GM12878 (cell line): ENCODE measurements at regions not wholly inside any gene's neighbourhood (a gene's known extent, or its start where the extent isn't known, plus 50 kb on each side); places are given as distances from the start of the nearest gene placed in this dataset.

Experiments used
- ATAC-seq: fragments of 200-7000 bp; cut with Tn5 transposase; 3 replicates; pipeline ENCODE4 v1.9.1; 2020; ENCODE audit warnings: mild to moderate bottlenecking, moderate library complexity
- BruUV-seq: library from RNA; stranded (reverse); fragments of 400-500 nt; replicated peaks from 2 replicates; lab custom pipeline; 2021; lab: Mats Ljungman, UMichigan
- CTCF ChIA-PET: fragments of 300-600 bp; sonication (Branson Sonifier 250); formaldehyde crosslinking; extraction: SDS; loops from one replicate; lab custom pipeline; 2021; ENCODE audit warnings: inconsistent platforms; lab: Yijun Ruan, JAX
- POLR2A ChIA-PET: fragments of 350-600 bp; formaldehyde crosslinking; extraction: SDS; loops from one replicate; lab custom pipeline; 2021; ENCODE audit warnings: inconsistent platforms; lab: Charles Lee
- RAD21 ChIA-PET: fragments of 300-600 bp; sonication (Branson Sonifier 250); formaldehyde crosslinking; loops from one replicate; lab custom pipeline; 2023; ENCODE audit warnings: antibody characterized with exemption; ENCODE audit not compliant: unreplicated experiment; lab: Charles Lee
- SMC1A ChIA-PET: fragments of 300-600 bp; sonication (Branson Sonifier 250); formaldehyde crosslinking; loops from one replicate; lab custom pipeline; 2023; ENCODE audit not compliant: unreplicated experiment, uncharacterized antibody; lab: Charles Lee
- DNase-seq: peaks from one replicate; pipeline ENCODE4 v3.0.0-alpha.2; 2011; ENCODE audit warnings: low read depth, low spot score
- FAIRE-seq: peaks from 3 replicates; lab custom pipeline; 2011; peaks lifted over from hg19 to GRCh38; lab: Jason Lieb, UNC
- H2AFZ ChIP-seq: 2 replicates; pipeline ENCODE4 v1.6.0; 2011; ENCODE audit warnings: low read depth, low read length, control low read depth; ENCODE audit not compliant: control insufficient read depth
- H3K27ac ChIP-seq: 2 replicates; pipeline ENCODE4 v1.5.1; 2011; ENCODE audit warnings: control low read depth; ENCODE audit not compliant: control insufficient read depth, insufficient read depth
- H3K27me3 ChIP-seq, 2 experiments: replicated peaks in 1 of 2; 2 replicates each; pipeline versions ENCODE4 v1.6.0 to v1.6.1; 2011; ENCODE audit warnings: low read length in 1 of 2; ENCODE audit not compliant: control insufficient read depth in 2 of 2, insufficient read depth in 2 of 2
- H3K36me3 ChIP-seq, 2 experiments: 2 replicates each; pipeline ENCODE4 v1.5.1; 2011; ENCODE audit warnings: low read length in 1 of 2; ENCODE audit not compliant: control insufficient read depth in 2 of 2, insufficient read depth in 2 of 2
- H3K4me1 ChIP-seq: 2 replicates; pipeline ENCODE4 v1.6.1; 2011; ENCODE audit warnings: mild to moderate bottlenecking, low read length, moderate library complexity, mixed read lengths; ENCODE audit not compliant: control insufficient read depth, insufficient read depth
- H3K4me2 ChIP-seq: 2 replicates; pipeline ENCODE4 v1.6.0; 2011; ENCODE audit warnings: control low read depth; ENCODE audit not compliant: control insufficient read depth, insufficient read depth
- H3K4me3 ChIP-seq: fragments of 200-600 bp; sonication (generic); 2 replicates; pipeline ENCODE4 v1.5.1; 2016
- H3K79me2 ChIP-seq: 2 replicates; pipeline ENCODE4 v1.6.0; 2011; ENCODE audit warnings: low read length; ENCODE audit not compliant: control insufficient read depth, insufficient read depth
- H3K9ac ChIP-seq: 2 replicates; pipeline ENCODE4 v1.8.0; 2011; ENCODE audit warnings: low read length, control low read depth, mixed read lengths; ENCODE audit not compliant: control insufficient read depth, insufficient read depth
- H3K9me3 ChIP-seq: replicated peaks from 3 replicates; pipeline ENCODE4 v1.5.1; 2011; ENCODE audit warnings: mild to moderate bottlenecking, low read length; ENCODE audit not compliant: control insufficient read depth, insufficient read depth
- H4K20me1 ChIP-seq: 2 replicates; pipeline ENCODE4 v1.6.0; 2011; ENCODE audit not compliant: control insufficient read depth, insufficient read depth
- IKZF1 ChIP-seq: fragments of 450-650 bp; conservative IDR thresholded peaks from 2 replicates; pipeline ENCODE4 v1.6.1; 2017; ENCODE audit warnings: antibody characterized with exemption, mild to moderate bottlenecking
- KAT2A ChIP-seq: conservative IDR thresholded peaks from 2 replicates; pipeline ENCODE4 v1.6.1; 2011; ENCODE audit warnings: low read depth, low read length; ENCODE audit not compliant: control insufficient read depth
- SMC3 ChIP-seq: IDR thresholded peaks from 2 replicates; pipeline ENCODE4 v1.6.1; 2011; ENCODE audit warnings: low read length, improper control_type of control experiment, borderline replicate concordance
- SREBF1 ChIP-seq: IDR thresholded peaks from 2 replicates; pipeline ENCODE4 v1.6.1; 2012; ENCODE audit warnings: mild to moderate bottlenecking, low read length
- SREBF2 ChIP-seq: IDR thresholded peaks from 2 replicates; pipeline ENCODE4 v1.6.1; 2012; ENCODE audit warnings: mild to moderate bottlenecking, low read length
- TCF3 ChIP-seq: IDR thresholded peaks from 2 replicates; pipeline ENCODE4 v1.6.1; 2012; ENCODE audit warnings: low read depth, mild to moderate bottlenecking, low read length, borderline replicate concordance; ENCODE audit not compliant: insufficient read depth
- in situ Hi-C: fragments of 300-500 bp; cut with MboI; formaldehyde crosslinking; loops from 9 replicates; pipeline ENCODE4 v1.14.3; 2018; ENCODE audit warnings: mixed read lengths
- intact Hi-C: fragments of 100-400 bp; cut with micrococcal nuclease; formaldehyde crosslinking; loops from one replicate; pipeline ENCODE4 v1.14.2; 2022; ENCODE audit not compliant: unreplicated experiment
- TF ChIP-seq, protein P1 (sequence below): fragments of 450-650 bp; formaldehyde crosslinking; IDR thresholded peaks from 2 replicates; pipeline ENCODE4 v1.4.0; 2022; ENCODE audit warnings: mild to moderate bottlenecking, moderate library complexity

DNA sequence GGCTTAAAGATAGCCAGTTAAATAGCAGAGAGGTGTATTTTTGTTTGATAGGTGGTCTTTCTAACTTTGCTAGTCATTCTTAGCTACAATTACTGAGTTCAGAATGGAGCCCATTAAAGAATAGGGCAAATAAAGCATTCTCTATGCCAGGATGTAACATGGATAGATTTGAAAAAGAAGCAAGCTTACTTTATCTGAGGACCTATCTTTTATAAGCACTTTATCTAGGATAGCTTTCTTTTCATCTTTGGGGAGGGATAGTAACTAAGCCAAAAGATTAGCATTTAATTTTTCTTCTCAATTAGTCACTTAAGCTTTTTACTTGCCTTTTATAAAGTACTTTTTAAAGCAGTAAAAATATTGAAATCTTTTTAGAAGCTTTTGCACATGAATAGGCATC lies 1148.0 kb upstream of the DIAPH2 start:
- no peak for TF ChIP-seq SMC3
- TF ChIP-seq TCF3, result no peak
- no peak for TF ChIP-seq SREBF2
- TF ChIP-seq IKZF1, result no peak
- TF ChIP-seq KAT2A, result no peak
- TF ChIP-seq, protein P1, sequence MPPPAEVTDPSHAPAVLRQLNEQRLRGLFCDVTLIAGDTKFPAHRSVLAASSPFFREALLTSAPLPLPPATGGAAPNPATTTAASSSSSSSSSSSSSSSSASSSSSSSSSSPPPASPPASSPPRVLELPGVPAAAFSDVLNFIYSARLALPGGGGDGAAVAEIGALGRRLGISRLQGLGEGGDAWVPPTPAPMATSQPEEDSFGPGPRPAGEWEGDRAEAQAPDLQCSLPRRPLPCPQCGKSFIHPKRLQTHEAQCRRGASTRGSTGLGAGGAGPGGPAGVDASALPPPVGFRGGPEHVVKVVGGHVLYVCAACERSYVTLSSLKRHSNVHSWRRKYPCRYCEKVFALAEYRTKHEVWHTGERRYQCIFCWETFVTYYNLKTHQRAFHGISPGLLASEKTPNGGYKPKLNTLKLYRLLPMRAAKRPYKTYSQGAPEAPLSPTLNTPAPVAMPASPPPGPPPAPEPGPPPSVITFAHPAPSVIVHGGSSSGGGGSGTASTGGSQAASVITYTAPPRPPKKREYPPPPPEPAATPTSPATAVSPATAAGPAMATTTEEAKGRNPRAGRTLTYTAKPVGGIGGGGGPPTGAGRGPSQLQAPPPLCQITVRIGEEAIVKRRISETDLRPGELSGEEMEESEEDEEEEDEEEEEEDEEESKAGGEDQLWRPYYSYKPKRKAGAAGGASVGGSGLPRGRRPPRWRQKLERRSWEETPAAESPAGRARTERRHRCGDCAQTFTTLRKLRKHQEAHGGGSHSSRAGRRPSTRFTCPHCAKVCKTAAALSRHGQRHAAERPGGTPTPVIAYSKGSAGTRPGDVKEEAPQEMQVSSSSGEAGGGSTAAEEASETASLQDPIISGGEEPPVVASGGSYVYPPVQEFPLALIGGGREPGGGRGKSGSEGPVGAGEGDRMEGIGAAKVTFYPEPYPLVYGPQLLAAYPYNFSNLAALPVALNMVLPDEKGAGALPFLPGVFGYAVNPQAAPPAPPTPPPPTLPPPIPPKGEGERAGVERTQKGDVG (CRISPR knock-in tag), result no peak
- no peak for TF ChIP-seq SREBF1
- Histone ChIP-seq H3K27ac (no peak overlapping the region), H3K79me2 (no peaks in the 10 kb centered on the region), H3K36me3 (no peaks in the 10 kb centered on the region), H3K27me3 (no peaks in the 10 kb centered on the region), H3K9ac (no peak overlapping the region), H3K9me3 (no peaks in the 10 kb centered on the region), H4K20me1 (no peaks in the 10 kb centered on the region), H3K4me1 (no peaks in the 10 kb centered on the region), H3K4me2 (no peak overlapping the region), H3K4me3 (no peak overlapping the region), H2AFZ (no peak overlapping the region)
- no peak for ATAC-seq
- CTCF ChIA-PET, result no interaction called here
- intact Hi-C loops, result no loop called here
- in situ Hi-C loops, result no loop called here
- DNase-seq, result no peak
- BruUV-seq, result no TSS peak
- RAD21 ChIA-PET, result no interaction called here
- POLR2A ChIA-PET, result no interaction called here
- no peak for FAIRE-seq
- SMC1A ChIA-PET, result interaction anchor here (1.1 kb wide), 1 partner anchor 36 kb away, joined by 3 read pairs; no protein-coding TSS in a partner anchor
